Endothelial cell of umbilical vein (primary cell): ENCODE measurements at regions not wholly inside any gene's neighbourhood (a gene's known extent, or its start where the extent isn't known, plus 50 kb on each side); places are given as distances from the start of the nearest gene placed in this dataset.

Experiments used
- BruUV-seq: library from RNA; stranded (reverse); fragments of 400-500 nt; replicated peaks from 2 replicates; lab custom pipeline; 2021; lab: Mats Ljungman, UMichigan
- CTCF ChIA-PET: fragments of 300-600, 350-600 bp; sonication (Branson Sonifier 250); formaldehyde crosslinking; loops from one replicate; lab custom pipeline; 2021; ENCODE audit warnings: antibody characterized with exemption, inconsistent platforms; lab: Charles Lee
- POLR2A ChIA-PET: fragments of 300-600, 350-600 bp; sonication (Branson Sonifier 250); formaldehyde crosslinking; loops from one replicate; lab custom pipeline; 2021; ENCODE audit warnings: antibody characterized with exemption, inconsistent platforms; lab: Charles Lee
- DNase-seq: peaks from one replicate; pipeline ENCODE4 v3.0.0-alpha.2; 2011; ENCODE audit warnings: low read depth, low spot score
- FAIRE-seq: peaks from 2 replicates; lab custom pipeline; 2011; peaks lifted over from hg19 to GRCh38; lab: Jason Lieb, UNC
- H2AFZ ChIP-seq: 2 replicates; pipeline ENCODE4 v1.6.0; 2012; ENCODE audit warnings: low read depth, low read length, control low read depth, inconsistent platforms
- H3K27ac ChIP-seq: 2 replicates; pipeline ENCODE4 v1.5.1; 2011; ENCODE audit warnings: low read depth, mild to moderate bottlenecking, control low read depth, low read length, moderate library complexity; ENCODE audit not compliant: insufficient read depth
- H3K27me3 ChIP-seq, 2 experiments: 2 replicates each; pipeline versions ENCODE4 v1.6.0 to v1.6.1; 2011; ENCODE audit warnings: low read length in 2 of 2, mixed read lengths in 1 of 2; ENCODE audit not compliant: control insufficient read depth in 2 of 2, insufficient read depth in 2 of 2
- H3K36me3 ChIP-seq, 2 experiments: 2 replicates in 1 of 2; 3 replicates in 1 of 2; pipeline ENCODE4 v1.5.1; 2011; ENCODE audit warnings: low read length in 2 of 2, mild to moderate bottlenecking in 1 of 2, moderate library complexity in 1 of 2; ENCODE audit not compliant: control insufficient read depth in 2 of 2, insufficient read depth in 2 of 2; ENCODE audit errors: extremely low read depth in 1 of 2
- H3K4me1 ChIP-seq: 3 replicates; pipeline ENCODE4 v1.5.1; 2011; ENCODE audit warnings: mild to moderate bottlenecking, low read length; ENCODE audit not compliant: control insufficient read depth, insufficient read depth; ENCODE audit errors: extremely low read depth
- H3K4me2 ChIP-seq: 2 replicates; pipeline ENCODE4 v1.6.1; 2011; ENCODE audit warnings: low read length, control low read depth, mixed read lengths; ENCODE audit not compliant: insufficient read depth
- H3K4me3 ChIP-seq, 3 experiments: fragments of 200-600 bp in 1 of 3; sonication (generic), shearing (Covaris generic) in 1 of 3; replicated peaks in 1 of 3; 2 replicates each; pipeline ENCODE4 v1.5.1; 2011 to 2016; ENCODE audit warnings: control low read depth in 3 of 3, low read length in 3 of 3, mild to moderate bottlenecking in 2 of 3, inconsistent platforms in 1 of 3, low read depth in 1 of 3, moderate library complexity in 1 of 3; ENCODE audit not compliant: insufficient read depth in 1 of 3
- H3K79me2 ChIP-seq: 2 replicates; pipeline ENCODE4 v1.6.0; 2012; ENCODE audit warnings: low read length, inconsistent platforms; ENCODE audit not compliant: control insufficient read depth, insufficient read depth
- H3K9ac ChIP-seq: replicated peaks from 2 replicates; pipeline ENCODE3; 2011; ENCODE audit warnings: low read length, control low read depth; ENCODE audit not compliant: insufficient read depth; ENCODE audit errors: extremely low read depth
- H3K9me1 ChIP-seq: replicated peaks from 3 replicates; pipeline ENCODE4 v1.6.0; 2011; ENCODE audit warnings: mild to moderate bottlenecking, low read length; ENCODE audit not compliant: control insufficient read depth, insufficient read depth; ENCODE audit errors: extremely low read depth
- H3K9me3 ChIP-seq: replicated peaks from 2 replicates; pipeline ENCODE4 v1.5.1; 2012; ENCODE audit warnings: low read length, inconsistent platforms; ENCODE audit not compliant: control insufficient read depth, insufficient read depth
- H4K20me1 ChIP-seq: replicated peaks from 2 replicates; pipeline ENCODE3; 2011; ENCODE audit warnings: mild to moderate bottlenecking, low read length; ENCODE audit not compliant: control insufficient read depth, insufficient read depth; ENCODE audit errors: extremely low read depth
- CTCF ChIP-seq, 2 donors: IDR thresholded peaks; 1 replicate in 1 of 2; 2 replicates in 1 of 2; pipeline ENCODE4 v1.5.1; 2011; ENCODE audit warnings: low read length in 2 of 2, mild to moderate bottlenecking in 2 of 2, moderate library complexity in 2 of 2, control low read depth in 1 of 2, inconsistent platforms in 1 of 2, low read depth in 1 of 2; ENCODE audit not compliant: insufficient read depth in 1 of 2; ENCODE audit errors: extremely low read depth in 1 of 2
- EZH2 ChIP-seq: IDR thresholded peaks from 2 replicates; pipeline ENCODE4 v1.6.1; 2012; ENCODE audit warnings: borderline replicate concordance, low read depth, mild to moderate bottlenecking, moderate library complexity, low read length, inconsistent platforms; ENCODE audit not compliant: severe bottlenecking
- FOS ChIP-seq: IDR thresholded peaks from 2 replicates; pipeline ENCODE4 v1.6.1; 2011; ENCODE audit warnings: mild to moderate bottlenecking, low read length, moderate library complexity, borderline replicate concordance; ENCODE audit not compliant: insufficient read depth
- GATA2 ChIP-seq: IDR thresholded peaks from 2 replicates; pipeline ENCODE4 v1.7.0; 2011; ENCODE audit warnings: low read depth, mild to moderate bottlenecking, moderate library complexity, mixed read lengths, low read length; ENCODE audit not compliant: insufficient read length, insufficient read depth
- JUN ChIP-seq: IDR thresholded peaks from 2 replicates; pipeline ENCODE4 v1.6.1; 2011; ENCODE audit warnings: borderline replicate concordance, low read depth; ENCODE audit not compliant: insufficient read length, insufficient read depth
- MAX ChIP-seq: IDR thresholded peaks from 2 replicates; pipeline ENCODE4 v1.6.1; 2011; ENCODE audit not compliant: insufficient read depth, insufficient read length
- MYC ChIP-seq: IDR thresholded peaks from one replicate; pipeline ENCODE4 v1.6.1; 2011; ENCODE audit warnings: mild to moderate bottlenecking, low read depth, low read length
- POLR2A ChIP-seq: IDR thresholded peaks from 2 replicates; pipeline ENCODE4 v1.6.1; 2012; ENCODE audit warnings: low read depth, mild to moderate bottlenecking, control low read depth, low read length
- POLR2AphosphoS5 ChIP-seq: IDR thresholded peaks from 2 replicates; pipeline ENCODE4 v1.6.1; 2012; ENCODE audit warnings: low read depth, mild to moderate bottlenecking, control low read depth, low read length, moderate library complexity; ENCODE audit not compliant: insufficient read depth
- dilution Hi-C: fragments of 300-500 bp; cut with MboI; formaldehyde crosslinking; loops from one replicate; pipeline ENCODE4 v1.15.0; 2019; ENCODE audit warnings: low sequenced_read_pairs; ENCODE audit not compliant: extremely low pct_ligation_motif_present
- intact Hi-C: fragments of 100-400 bp; cut with micrococcal nuclease; formaldehyde crosslinking; loops from one replicate; pipeline ENCODE4 v1.10.0; 2022

DNA sequence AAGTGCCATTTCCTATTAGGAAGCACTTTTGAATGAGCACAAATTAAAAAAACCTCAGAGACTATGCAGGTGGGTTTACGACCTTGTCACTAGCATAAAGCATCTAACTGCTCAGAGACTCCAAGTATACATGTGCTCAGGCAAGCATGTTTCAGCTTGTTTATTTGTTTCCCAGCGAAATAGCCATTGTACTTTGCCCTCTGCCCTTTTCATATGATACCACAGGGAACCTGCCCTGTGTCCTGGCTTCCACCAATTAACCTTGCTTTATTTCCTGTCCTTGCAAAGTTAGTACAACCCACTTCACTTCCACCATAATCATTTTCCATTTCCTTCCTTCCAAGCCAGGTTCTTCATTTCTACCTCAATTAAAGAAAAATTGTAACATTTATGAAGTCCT lies 194.9 kb downstream of the DUSP6 start:
- Histone ChIP-seq H3K27me3 (no peaks in the 10 kb centered on the region), H3K9ac (no peak overlapping the region), H3K36me3 (no peaks in the 10 kb centered on the region), H4K20me1 (no peaks in the 10 kb centered on the region), H3K9me1 (no peaks in the 10 kb centered on the region), H3K9me3 (no peaks in the 10 kb centered on the region), H3K79me2 (no peaks in the 10 kb centered on the region), H2AFZ (no peak overlapping the region), H3K4me1 (peaks cover 52% of the 10 kb centered on the region), H3K4me2 (peak overlapping the region; percentile 92), H3K27ac (peak overlapping the region; percentile 82), H3K4me3 (no peak overlapping the region)
- FAIRE-seq = no peak
- ChIA-PET POLR2A (no interaction called here), CTCF (interaction anchor here (1.3 kb wide), 2 partner anchors 22 to 72 kb away, joined by 4 to 7 read pairs; no protein-coding TSS in a partner anchor)
- no peak for TF ChIP-seq EZH2
- TF ChIP-seq JUN = no peak
- TF ChIP-seq FOS = no peak
- no peak for TF ChIP-seq CTCF (IDR thresholded peaks at IDR 0.05; ENCODE audit: extremely low read depth in 1 of 2, insufficient read depth in 1 of 2, low read depth in 1 of 2, low read length in 2 of 2)
- TF ChIP-seq MYC = no peak
- TF ChIP-seq GATA2 = no peak
- TF ChIP-seq POLR2A = no peak
- TF ChIP-seq MAX = no peak
- TF ChIP-seq POLR2AphosphoS5 = no peak
- dilution Hi-C loops = no loop called here
- BruUV-seq = no TSS peak
- intact Hi-C loops = no loop called here
- DNase-seq = no peak
